ENCODE measurements at regions not wholly inside any gene's neighbourhood (a gene's known extent, or its start where the extent isn't known, plus 50 kb on each side); places are given as distances from the start of the nearest gene placed in this dataset.

DNA sequence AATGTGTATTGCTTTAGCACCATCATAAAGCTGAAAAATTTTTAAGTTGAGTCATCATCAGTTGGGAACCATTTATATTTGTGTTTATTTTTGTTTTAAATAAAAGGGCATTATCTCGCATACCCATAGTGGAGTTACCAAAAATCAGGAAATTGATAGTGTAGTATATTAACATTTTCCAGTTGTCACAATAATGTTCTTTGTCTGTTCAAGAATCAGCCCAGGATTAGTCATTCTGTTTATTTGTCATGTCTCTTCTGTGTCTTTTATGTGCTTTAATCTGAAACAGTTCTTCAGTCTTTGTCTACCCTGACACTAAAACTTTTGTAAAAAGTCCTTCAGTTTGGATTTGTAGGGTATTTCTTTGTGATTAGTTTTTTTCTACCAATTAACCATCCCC lies 827.8 kb upstream of the ZWINT start:
- TF ChIP-seq FOXP2 (optimal IDR thresholded peaks at IDR 0.05; ENCODE audit: borderline replicate concordance, extremely low read depth, extremely low read length, insufficient read depth) = no peak
- no peak for TF ChIP-seq TAF1 (IDR thresholded peaks at IDR 0.05; ENCODE audit: borderline replicate concordance, insufficient read depth, low read length)
- no peak for TF ChIP-seq POLR2AphosphoS5 (IDR thresholded peaks at IDR 0.05; ENCODE audit: low read depth, low read length)
- TF ChIP-seq SIN3A (IDR thresholded peaks at IDR 0.05; ENCODE audit: borderline replicate concordance, insufficient read depth, low read length) = no peak
- TF ChIP-seq, protein P1, sequence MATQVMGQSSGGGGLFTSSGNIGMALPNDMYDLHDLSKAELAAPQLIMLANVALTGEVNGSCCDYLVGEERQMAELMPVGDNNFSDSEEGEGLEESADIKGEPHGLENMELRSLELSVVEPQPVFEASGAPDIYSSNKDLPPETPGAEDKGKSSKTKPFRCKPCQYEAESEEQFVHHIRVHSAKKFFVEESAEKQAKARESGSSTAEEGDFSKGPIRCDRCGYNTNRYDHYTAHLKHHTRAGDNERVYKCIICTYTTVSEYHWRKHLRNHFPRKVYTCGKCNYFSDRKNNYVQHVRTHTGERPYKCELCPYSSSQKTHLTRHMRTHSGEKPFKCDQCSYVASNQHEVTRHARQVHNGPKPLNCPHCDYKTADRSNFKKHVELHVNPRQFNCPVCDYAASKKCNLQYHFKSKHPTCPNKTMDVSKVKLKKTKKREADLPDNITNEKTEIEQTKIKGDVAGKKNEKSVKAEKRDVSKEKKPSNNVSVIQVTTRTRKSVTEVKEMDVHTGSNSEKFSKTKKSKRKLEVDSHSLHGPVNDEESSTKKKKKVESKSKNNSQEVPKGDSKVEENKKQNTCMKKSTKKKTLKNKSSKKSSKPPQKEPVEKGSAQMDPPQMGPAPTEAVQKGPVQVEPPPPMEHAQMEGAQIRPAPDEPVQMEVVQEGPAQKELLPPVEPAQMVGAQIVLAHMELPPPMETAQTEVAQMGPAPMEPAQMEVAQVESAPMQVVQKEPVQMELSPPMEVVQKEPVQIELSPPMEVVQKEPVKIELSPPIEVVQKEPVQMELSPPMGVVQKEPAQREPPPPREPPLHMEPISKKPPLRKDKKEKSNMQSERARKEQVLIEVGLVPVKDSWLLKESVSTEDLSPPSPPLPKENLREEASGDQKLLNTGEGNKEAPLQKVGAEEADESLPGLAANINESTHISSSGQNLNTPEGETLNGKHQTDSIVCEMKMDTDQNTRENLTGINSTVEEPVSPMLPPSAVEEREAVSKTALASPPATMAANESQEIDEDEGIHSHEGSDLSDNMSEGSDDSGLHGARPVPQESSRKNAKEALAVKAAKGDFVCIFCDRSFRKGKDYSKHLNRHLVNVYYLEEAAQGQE (IDR thresholded peaks at IDR 0.05; ENCODE audit: insufficient read depth in 1 of 2, low read depth in 2 of 2, low read length in 2 of 2) = no peak

All from PFSK-1 (cell line).